ENCODE measurements at regions not wholly inside any gene's neighbourhood (a gene's known extent, or its start where the extent isn't known, plus 50 kb on each side); places are given as distances from the start of the nearest gene placed in this dataset.

- DNase-seq (ENCODE audit: extremely low spot score) = no peak
- no peak for TF ChIP-seq CTCF (IDR thresholded peaks at IDR 0.05; ENCODE audit: control extremely low read depth, extremely low read depth, low read depth, missing control alignments)
- ChIA-PET CTCF (no interaction called here), POLR2A (no interaction called here)
Measured at GRCh38 chr5:28750251-28750650, 1711.9 kb upstream of the CDH9 start.

DNA sequence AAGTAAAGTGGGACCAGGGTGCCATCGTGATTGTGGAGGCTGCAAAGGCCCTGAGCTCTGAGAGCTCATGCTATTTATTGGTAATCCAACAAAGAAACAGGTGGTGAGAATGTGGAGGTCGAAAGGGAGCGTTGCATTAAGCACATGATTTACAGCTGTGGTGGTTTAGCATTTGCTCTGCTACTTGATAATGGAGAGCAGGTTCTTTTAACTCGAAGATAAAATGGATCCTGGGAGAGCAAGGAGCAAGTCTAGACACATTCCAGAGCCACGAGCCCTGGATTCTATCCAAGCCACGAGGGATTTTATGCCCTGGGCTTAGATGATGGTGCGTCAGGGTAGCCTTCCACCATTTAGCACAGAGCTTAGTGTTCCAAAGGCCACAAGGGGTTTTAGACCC lies 1710.1 kb upstream of the CDH9 start:
- ChIA-PET POLR2A (no interaction called here), CTCF (no interaction called here)
- no peak for TF ChIP-seq CTCF (IDR thresholded peaks at IDR 0.05; ENCODE audit: control extremely low read depth, extremely low read depth, low read depth, missing control alignments)
- no peak for DNase-seq (ENCODE audit: extremely low spot score)

DNA sequence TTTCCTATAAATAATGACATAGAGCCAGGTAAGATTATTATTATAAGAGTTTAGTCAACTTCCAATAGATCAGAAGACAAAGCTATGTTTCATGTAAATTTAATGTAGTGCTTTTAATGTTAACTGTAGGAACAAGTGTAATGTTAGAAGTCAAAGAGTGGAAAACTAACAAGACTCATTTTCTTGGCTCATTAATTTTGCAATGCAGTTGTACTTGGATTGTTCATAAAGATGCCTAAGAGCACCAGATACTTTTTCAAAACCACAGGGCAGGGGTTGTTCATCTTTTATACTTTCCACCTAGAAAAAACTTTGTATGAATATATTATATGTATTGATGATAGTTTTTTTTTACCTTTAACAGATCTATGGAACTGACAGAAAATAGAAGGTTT lies 1705.3 kb upstream of the CDH9 start:
- ChIA-PET POLR2A (no interaction called here), CTCF (interaction anchor here (1.0 kb wide), 1 partner anchor 30 kb away, joined by 3 read pairs; no protein-coding TSS in a partner anchor)
- no peak for TF ChIP-seq CTCF (IDR thresholded peaks at IDR 0.05; ENCODE audit: control extremely low read depth, extremely low read depth, low read depth, missing control alignments)
- no peak for DNase-seq (ENCODE audit: extremely low spot score)

DNA sequence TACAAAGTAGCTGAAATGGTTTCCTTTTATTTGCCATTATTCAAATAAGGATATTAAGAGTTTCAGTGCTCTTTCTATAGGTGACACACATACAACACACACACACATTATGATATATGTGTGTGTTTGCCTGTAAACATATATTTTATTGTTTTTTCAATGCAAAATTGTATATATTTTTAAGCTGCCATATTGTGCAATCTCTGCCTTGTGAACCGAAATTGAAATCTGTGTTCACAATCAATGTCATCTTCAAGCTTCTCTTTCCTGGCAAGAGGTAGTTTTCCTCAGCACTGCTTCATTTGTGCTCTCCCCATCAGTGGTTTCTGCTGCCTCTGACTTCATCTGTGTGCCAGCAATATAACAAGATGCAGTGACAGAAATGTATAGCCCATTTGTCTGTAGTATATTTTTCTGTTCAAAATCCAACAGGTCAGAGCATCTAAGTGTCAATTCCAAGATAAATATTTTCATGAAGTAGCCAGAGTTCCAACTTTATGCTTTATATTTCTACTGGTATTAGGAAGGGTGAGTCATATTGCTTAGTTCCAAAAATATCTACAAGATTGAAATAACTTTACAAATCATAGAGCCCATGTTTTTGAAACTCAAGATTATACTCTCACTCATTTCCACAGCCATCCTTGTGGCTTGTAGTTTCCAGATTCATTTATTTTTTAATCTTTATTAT lies 1704.8 kb upstream of the CDH9 start:
- no peak for DNase-seq (ENCODE audit: extremely low spot score)
- POLR2A ChIA-PET = no interaction called here
- CTCF ChIA-PET = interaction anchor here (1.0 kb wide), 2 partner anchors 9 to 31 kb away, joined by 3 read pairs; no protein-coding TSS in a partner anchor
- TF ChIP-seq CTCF (IDR thresholded peaks at IDR 0.05; ENCODE audit: control extremely low read depth, extremely low read depth, low read depth, missing control alignments) = no peak

DNA sequence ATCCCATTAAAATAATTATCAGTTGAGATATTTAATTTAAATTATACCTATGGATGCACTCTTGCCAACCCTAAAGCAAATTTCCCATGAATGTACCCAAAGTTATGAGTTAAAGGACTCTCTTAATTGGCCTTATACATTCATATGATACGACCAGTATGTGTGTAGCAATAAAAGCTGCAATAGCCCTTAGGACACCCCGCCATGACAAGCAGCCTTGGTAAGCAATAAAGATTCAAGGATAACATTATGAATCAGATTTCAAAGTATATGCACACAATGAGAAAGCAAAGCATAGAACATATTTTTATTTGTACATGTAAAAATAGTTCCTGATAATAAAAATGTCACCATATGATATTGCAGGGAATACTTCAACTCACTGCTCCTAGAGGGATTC lies 1699.3 kb upstream of the CDH9 start:
- no peak for TF ChIP-seq CTCF (IDR thresholded peaks at IDR 0.05; ENCODE audit: control extremely low read depth, extremely low read depth, low read depth, missing control alignments)

GRCh38 chr5:28737222-28737621 lies 1698.8 kb upstream of the CDH9 start:
- DNase-seq (ENCODE audit: extremely low spot score) = no peak
- ChIA-PET POLR2A (no interaction called here), CTCF (no interaction called here)
- no peak for TF ChIP-seq CTCF (IDR thresholded peaks at IDR 0.05; ENCODE audit: control extremely low read depth, extremely low read depth, low read depth, missing control alignments)

More for the DNA sequence above, 1699.3 kb upstream of the CDH9 start:
- ChIA-PET CTCF (no interaction called here), POLR2A (no interaction called here)
- no peak for DNase-seq (ENCODE audit: extremely low spot score)

Measured in GM10248 (cell line).